WTC11 (cell line): ENCODE measurements at regions not wholly inside any gene's neighbourhood (a gene's known extent, or its start where the extent isn't known, plus 50 kb on each side); places are given as distances from the start of the nearest gene placed in this dataset.
A peak's percentile ranks its signal among the peaks of the same experiment; 100 is the strongest.

Experiments used
- ATAC-seq: fragments of 200-7000 bp; cut with Tn5 transposase; 2 replicates; pipeline ENCODE4 v1.10.0; 2021; ENCODE audit warnings: mild to moderate bottlenecking, moderate library complexity
- CTCF ChIA-PET: fragments of 300-600 bp; sonication (Branson Sonifier 250); formaldehyde crosslinking; loops from one replicate; lab custom pipeline; 2021; ENCODE audit warnings: antibody characterized with exemption; lab: Charles Lee
- POLR2A ChIA-PET: fragments of 350-600 bp; sonication (Branson Sonifier 250); formaldehyde crosslinking; loops from one replicate; lab custom pipeline; 2021; ENCODE audit warnings: antibody characterized with exemption; lab: Charles Lee
- DNase-seq: peaks from one replicate; pipeline ENCODE4 v3.0.0; 2021; ENCODE audit warnings: low spot score
- H3K27ac Mint-ChIP-seq: 2 replicates; pipeline ENCODE4 v1.8.0; 2021; ENCODE audit warnings: mixed read lengths
- H3K27me3 Mint-ChIP-seq: 2 replicates; pipeline ENCODE4 v1.8.0; 2021; ENCODE audit warnings: low read depth, mild to moderate bottlenecking, moderate library complexity, mixed read lengths
- H3K36me3 Mint-ChIP-seq: 2 replicates; pipeline ENCODE4 v1.8.0; 2021; ENCODE audit warnings: mixed read lengths
- H3K4me1 Mint-ChIP-seq: 2 replicates; pipeline ENCODE4 v1.8.0; 2022; ENCODE audit warnings: mixed read lengths
- H3K4me3 Mint-ChIP-seq: 2 replicates; pipeline ENCODE4 v1.8.0; 2021; ENCODE audit warnings: mild to moderate bottlenecking, moderate library complexity, mixed read lengths
- H3K9me3 Mint-ChIP-seq: 2 replicates; pipeline ENCODE4 v1.8.0; 2021; ENCODE audit warnings: mixed read lengths
- AFF4 ChIP-seq: sonication (generic); formaldehyde crosslinking; IDR thresholded peaks from 2 replicates; pipeline ENCODE4 v1.8.1; 2023; ENCODE audit warnings: mild to moderate bottlenecking, missing genetic modification reagents, borderline replicate concordance
- ATF1 ChIP-seq: sonication (generic); formaldehyde crosslinking; IDR thresholded peaks from 2 replicates; pipeline ENCODE4 v1.8.1; 2023; ENCODE audit warnings: mild to moderate bottlenecking, moderate library complexity, missing genetic modification reagents
- CBFB ChIP-seq: sonication (generic); formaldehyde crosslinking; IDR thresholded peaks from 2 replicates; pipeline ENCODE4 v1.8.1; 2022; ENCODE audit warnings: mild to moderate bottlenecking, low read depth, missing genetic modification reagents
- ESRRA ChIP-seq: sonication (generic); formaldehyde crosslinking; IDR thresholded peaks from 2 replicates; pipeline ENCODE4 v1.8.1; 2022; ENCODE audit warnings: mild to moderate bottlenecking, missing genetic modification reagents, borderline replicate concordance
- ETV6 ChIP-seq: sonication (generic); formaldehyde crosslinking; IDR thresholded peaks from 2 replicates; pipeline ENCODE4 v1.8.1; 2022; ENCODE audit warnings: mild to moderate bottlenecking, missing genetic modification reagents
- GRHL2 ChIP-seq: fragments of 250-450 bp; sonication (Bioruptor Pico); IDR thresholded peaks from 2 replicates; pipeline ENCODE4 v1.8.0; 2022; ENCODE audit warnings: mild to moderate bottlenecking, moderate library complexity; ENCODE audit not compliant: insufficient replicate concordance, severe bottlenecking
- HMGA2 ChIP-seq: fragments of 250-450 bp; sonication (Bioruptor Pico); IDR thresholded peaks from 2 replicates; pipeline ENCODE4 v1.4.0; 2021; ENCODE audit warnings: mild to moderate bottlenecking, moderate library complexity
- JAZF1 ChIP-seq: fragments of 250-450 bp; sonication (Bioruptor Pico); IDR thresholded peaks from 2 replicates; pipeline ENCODE4 v1.9.0; 2021; ENCODE audit warnings: moderate library complexity, mild to moderate bottlenecking, inconsistent platforms
- MXD4 ChIP-seq: fragments of 250-450 bp; sonication (Bioruptor Pico); IDR thresholded peaks from 2 replicates; pipeline ENCODE4 v1.8.0; 2021; ENCODE audit warnings: mild to moderate bottlenecking, moderate library complexity, borderline replicate concordance
- OVOL2 ChIP-seq: fragments of 250-450 bp; sonication (Bioruptor Pico); IDR thresholded peaks from 2 replicates; pipeline ENCODE4 v1.9.0; 2021; ENCODE audit warnings: mild to moderate bottlenecking, borderline replicate concordance
- SP1 ChIP-seq: sonication (generic); formaldehyde crosslinking; conservative IDR thresholded peaks from 2 replicates; pipeline ENCODE4 v1.8.1; 2022; ENCODE audit warnings: missing genetic modification reagents
- TCF7 ChIP-seq: sonication (generic); formaldehyde crosslinking; IDR thresholded peaks from 2 replicates; pipeline ENCODE4 v1.8.0; 2022; ENCODE audit warnings: mild to moderate bottlenecking, low read depth, missing genetic modification reagents, moderate library complexity
- ZBTB21 ChIP-seq: sonication (generic); formaldehyde crosslinking; IDR thresholded peaks from 2 replicates; pipeline ENCODE4 v1.8.1; 2023; ENCODE audit warnings: mild to moderate bottlenecking, missing genetic modification reagents, borderline replicate concordance
- ZNF121 ChIP-seq: sonication (generic); formaldehyde crosslinking; IDR thresholded peaks from 2 replicates; pipeline ENCODE4 v1.8.0; 2023; ENCODE audit warnings: missing genetic modification reagents
- ZNF138 ChIP-seq: sonication (generic); formaldehyde crosslinking; conservative IDR thresholded peaks from 2 replicates; pipeline ENCODE4 v1.8.1; 2022; ENCODE audit warnings: mild to moderate bottlenecking, moderate library complexity, missing genetic modification reagents
- ZNF396 ChIP-seq: fragments of 250-450 bp; sonication (Bioruptor Pico); IDR thresholded peaks from 2 replicates; pipeline ENCODE4 v1.8.0; 2021; ENCODE audit warnings: mild to moderate bottlenecking, moderate library complexity, borderline replicate concordance
- ZNF423 ChIP-seq: fragments of 250-450 bp; sonication (Bioruptor Pico); IDR thresholded peaks from 2 replicates; pipeline ENCODE4 v2.1.2; 2022; ENCODE audit warnings: mild to moderate bottlenecking, moderate library complexity
- ZNF532 ChIP-seq: fragments of 250-450 bp; sonication (Bioruptor Pico); IDR thresholded peaks from 2 replicates; pipeline ENCODE4 v1.9.0; 2021; ENCODE audit warnings: mild to moderate bottlenecking, borderline replicate concordance
- TF ChIP-seq, protein P1 (sequence below): sonication (generic); formaldehyde crosslinking; conservative IDR thresholded peaks from 2 replicates; pipeline ENCODE4 v1.8.1; 2022; ENCODE audit warnings: mild to moderate bottlenecking, missing genetic modification reagents
- TF ChIP-seq, protein P2 (sequence below): fragments of 200-600 bp; IDR thresholded peaks from 2 replicates; pipeline ENCODE4 v1.8.0; 2022; ENCODE audit warnings: antibody characterized with exemption

DNA sequence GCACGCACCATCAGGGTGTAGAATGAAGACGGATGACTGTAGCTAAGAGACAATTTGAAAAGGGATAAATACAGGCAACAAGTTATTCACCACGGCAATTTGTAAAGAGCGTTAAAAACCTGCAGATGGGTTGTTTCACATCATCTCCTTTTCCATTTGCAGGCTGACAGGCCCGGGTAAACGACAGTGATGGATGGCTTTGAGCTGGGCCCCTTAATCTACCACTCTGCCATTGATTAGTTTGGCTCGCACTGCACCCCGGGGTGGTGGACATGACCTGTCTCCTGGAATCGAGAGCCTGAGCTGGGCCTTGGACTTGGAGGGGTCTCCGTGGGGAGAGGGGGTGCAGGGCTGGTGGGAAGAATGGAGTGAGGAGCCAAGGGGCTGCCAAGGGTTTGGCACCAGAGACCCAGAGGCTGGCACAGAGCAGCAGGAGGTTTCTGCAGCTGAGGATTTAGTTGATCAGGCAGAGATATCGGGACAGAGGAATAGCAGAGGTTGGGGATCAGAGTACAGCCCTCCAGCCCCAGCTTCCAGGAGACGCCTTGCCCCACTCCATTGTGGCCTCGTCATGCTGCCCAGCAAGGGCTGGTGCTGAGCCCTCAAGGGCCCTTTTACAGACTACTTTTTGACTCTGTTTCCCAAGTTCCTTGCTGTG lies 110.6 kb upstream of the NECTIN1 start (continued):
- TF ChIP-seq ZNF396 (CRISPR knock-in tag) (no peak), JAZF1 (CRISPR knock-in tag) (no peak), GRHL2 (CRISPR knock-in tag) (no peak), CBFB (CRISPR knock-in tag) (no peak), ZNF423 (CRISPR knock-in tag) (no peak), ZNF532 (CRISPR knock-in tag) (no peak)
- TF ChIP-seq, all 79 proteins: peak for 0

GRCh38 chr11:119835753-119836152 lies 106.8 kb upstream of the NECTIN1 start:
- Mint-ChIP-seq H3K36me3 (no peaks in the 10 kb centered on the region), H3K4me1 (peaks cover 18% of the 10 kb centered on the region), H3K27me3 (peaks cover 18% of the 10 kb centered on the region)
- no peak for ATAC-seq
- CTCF ChIA-PET = interaction anchor here (0.6 kb wide), 1 partner anchor 148 kb away, joined by 3 read pairs; no protein-coding TSS in a partner anchor
- TF ChIP-seq TCF7 (CRISPR knock-in tag) = no peak
- no peak for TF ChIP-seq MXD4 (CRISPR knock-in tag)
- TF ChIP-seq ZNF121 (CRISPR knock-in tag) = no peak
- TF ChIP-seq ESRRA (CRISPR knock-in tag) = no peak
- no peak for TF ChIP-seq HMGA2
- TF ChIP-seq CBFB (CRISPR knock-in tag) = no peak
- no peak for TF ChIP-seq ZNF138 (CRISPR knock-in tag)
- TF ChIP-seq, protein P1, sequence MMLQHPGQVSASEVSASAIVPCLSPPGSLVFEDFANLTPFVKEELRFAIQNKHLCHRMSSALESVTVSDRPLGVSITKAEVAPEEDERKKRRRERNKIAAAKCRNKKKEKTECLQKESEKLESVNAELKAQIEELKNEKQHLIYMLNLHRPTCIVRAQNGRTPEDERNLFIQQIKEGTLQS (CRISPR knock-in tag) = no peak
- TF ChIP-seq, all 79 proteins: peak for 0
- no peak for DNase-seq
- POLR2A ChIA-PET = no interaction called here
- Mint-ChIP-seq H3K27ac (no peak overlapping the region), H3K9me3 (0 out of 2 replicates have a peak, but pooled peaks cover 3% of the 10 kb centered on the region), H3K4me3 (no peak overlapping the region)

- Mint-ChIP-seq H3K36me3 (no peaks in the 10 kb centered on the region), H3K27ac (no peak overlapping the region), H3K4me3 (no peak overlapping the region), H3K4me1 (peaks cover 34% of the 10 kb centered on the region), H3K9me3 (peaks cover 12% of the 10 kb centered on the region; the same call in 1 of the 2 replicates), H3K27me3 (peaks cover 16% of the 10 kb centered on the region)
- CTCF ChIA-PET = no interaction called here
- TF ChIP-seq ZBTB21 (CRISPR knock-in tag) (no peak), OVOL2 (CRISPR knock-in tag) (no peak), SP1 (CRISPR knock-in tag) (no peak), AFF4 (CRISPR knock-in tag) (no peak), ETV6 (CRISPR knock-in tag) (no peak), ATF1 (CRISPR knock-in tag) (no peak)
- TF ChIP-seq, protein P2, sequence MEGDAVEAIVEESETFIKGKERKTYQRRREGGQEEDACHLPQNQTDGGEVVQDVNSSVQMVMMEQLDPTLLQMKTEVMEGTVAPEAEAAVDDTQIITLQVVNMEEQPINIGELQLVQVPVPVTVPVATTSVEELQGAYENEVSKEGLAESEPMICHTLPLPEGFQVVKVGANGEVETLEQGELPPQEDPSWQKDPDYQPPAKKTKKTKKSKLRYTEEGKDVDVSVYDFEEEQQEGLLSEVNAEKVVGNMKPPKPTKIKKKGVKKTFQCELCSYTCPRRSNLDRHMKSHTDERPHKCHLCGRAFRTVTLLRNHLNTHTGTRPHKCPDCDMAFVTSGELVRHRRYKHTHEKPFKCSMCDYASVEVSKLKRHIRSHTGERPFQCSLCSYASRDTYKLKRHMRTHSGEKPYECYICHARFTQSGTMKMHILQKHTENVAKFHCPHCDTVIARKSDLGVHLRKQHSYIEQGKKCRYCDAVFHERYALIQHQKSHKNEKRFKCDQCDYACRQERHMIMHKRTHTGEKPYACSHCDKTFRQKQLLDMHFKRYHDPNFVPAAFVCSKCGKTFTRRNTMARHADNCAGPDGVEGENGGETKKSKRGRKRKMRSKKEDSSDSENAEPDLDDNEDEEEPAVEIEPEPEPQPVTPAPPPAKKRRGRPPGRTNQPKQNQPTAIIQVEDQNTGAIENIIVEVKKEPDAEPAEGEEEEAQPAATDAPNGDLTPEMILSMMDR = no peak
- ATAC-seq (peak; percentile 76), DNase-seq (no peak)
- POLR2A ChIA-PET = interaction anchor here (0.6 kb wide), 1 partner anchor 8 kb away, joined by 8 read pairs; no protein-coding TSS in a partner anchor
These were observed 103.4 kb upstream of the NECTIN1 start for GRCh38 chr11:119832202-119832935.
